GM23248 (cell line): ENCODE measurements at regions not wholly inside any gene's neighbourhood (a gene's known extent, or its start where the extent isn't known, plus 50 kb on each side); places are given as distances from the start of the nearest gene placed in this dataset.
A peak's percentile ranks its signal among the peaks of the same experiment; 100 is the strongest.

Source experiments
- DNase-seq: peaks from one replicate; pipeline ENCODE4 v3.0.0-alpha.2; 2015
- H2AFZ ChIP-seq: fragments of 200-600 bp; sonication (generic); 2 replicates; pipeline ENCODE4 v1.6.1; 2016; ENCODE audit warnings: antibody characterized with exemption
- H3F3A ChIP-seq: fragments of 200-600 bp; sonication (generic); 2 replicates; pipeline ENCODE4 v1.6.1; 2016; ENCODE audit warnings: mild to moderate bottlenecking, antibody characterized with exemption, mixed run types; ENCODE audit not compliant: insufficient read depth
- H3K27ac ChIP-seq: fragments of 200-600 bp; sonication (generic); 2 replicates; pipeline ENCODE4 v1.5.1; 2016; ENCODE audit warnings: mild to moderate bottlenecking
- H3K27me3 ChIP-seq: fragments of 200-600 bp; sonication (generic); replicated peaks from 2 replicates; pipeline ENCODE4 v1.6.1; 2016; ENCODE audit warnings: mild to moderate bottlenecking; ENCODE audit not compliant: insufficient read depth
- H3K36me3 ChIP-seq: fragments of 200-600 bp; sonication (generic); 2 replicates; pipeline ENCODE4 v1.6.1; 2016; ENCODE audit warnings: low read depth, mild to moderate bottlenecking
- H3K4me1 ChIP-seq: fragments of 200-600 bp; sonication (generic); 2 replicates; pipeline ENCODE4 v1.6.1; 2016; ENCODE audit warnings: mild to moderate bottlenecking; ENCODE audit not compliant: insufficient read depth
- H3K4me2 ChIP-seq: fragments of 200-600 bp; sonication (generic); one replicate; pipeline ENCODE4 v1.6.1; 2016; ENCODE audit warnings: mild to moderate bottlenecking; ENCODE audit not compliant: unreplicated experiment
- H3K4me3 ChIP-seq: fragments of 200-600 bp; sonication (generic); 2 replicates; pipeline ENCODE4 v1.5.1; 2016; ENCODE audit warnings: mild to moderate bottlenecking
- H3K79me2 ChIP-seq: fragments of 200-600 bp; sonication (generic); 2 replicates; pipeline ENCODE4 v1.6.1; 2016; ENCODE audit warnings: mild to moderate bottlenecking; ENCODE audit not compliant: insufficient read depth
- H3K9ac ChIP-seq: fragments of 200-600 bp; sonication (generic); 2 replicates; pipeline ENCODE4 v1.6.1; 2016; ENCODE audit warnings: mild to moderate bottlenecking
- H3K9me2 ChIP-seq: fragments of 200-600 bp; sonication (generic); 2 replicates; pipeline ENCODE4 v1.6.1; 2016; ENCODE audit warnings: mixed run types, mild to moderate bottlenecking, moderate library complexity; ENCODE audit not compliant: insufficient read depth
- H3K9me3 ChIP-seq: fragments of 200-600 bp; sonication (generic); one replicate; pipeline ENCODE4 v1.6.1; 2017; ENCODE audit warnings: low read depth
- H4K20me1 ChIP-seq: fragments of 200-600 bp; sonication (generic); 2 replicates; pipeline ENCODE4 v1.6.0; 2016; ENCODE audit not compliant: insufficient read depth
- EZH2 ChIP-seq: fragments of 200-600 bp; sonication (generic); IDR thresholded peaks from 2 replicates; pipeline ENCODE4 v1.6.1; 2018; ENCODE audit warnings: antibody characterized with exemption, mild to moderate bottlenecking; ENCODE audit not compliant: insufficient read depth, poor library complexity, severe bottlenecking
- EZH2phosphoT487 ChIP-seq: fragments of 200-600 bp; sonication (generic); IDR thresholded peaks from 2 replicates; pipeline ENCODE4 v1.6.1; 2018; ENCODE audit warnings: antibody characterized with exemption, moderate library complexity, mild to moderate bottlenecking, low read depth; ENCODE audit not compliant: insufficient read depth
- WGBS, 2 experiments: methylation state at CpG; one replicate each; pipeline ENCODE4 v1.1.6; 2015 to 2017; ENCODE audit warnings: low lambda C conversion rate in 2 of 2, low coverage in 1 of 2; ENCODE audit errors: missing lambda C conversion rate in 2 of 2; 5-methylcytosine and 5-hydroxymethylcytosine counted together
- in situ Hi-C: fragments of 300-500 bp; cut with MboI; formaldehyde crosslinking; loops from 2 replicates; pipeline ENCODE4 v1.15.0; 2020

DNA sequence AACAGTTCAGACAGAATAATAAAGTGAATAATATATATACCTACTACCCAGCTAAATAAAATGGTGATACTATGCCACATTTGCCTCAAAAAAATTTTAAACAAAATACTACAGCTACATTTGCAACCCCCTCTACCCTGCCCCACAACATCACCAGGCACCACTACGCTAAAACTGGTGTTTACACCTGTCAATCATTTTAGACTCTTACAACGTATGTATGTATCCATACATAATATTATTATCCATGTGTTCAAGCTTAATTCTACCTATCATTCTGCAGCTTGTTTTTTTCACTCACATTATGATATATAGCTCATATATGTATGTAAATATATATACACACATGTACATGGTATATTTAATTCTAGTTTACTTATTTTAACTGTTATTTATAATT, 62.5 kb downstream of the NIBAN1 start:
- Histone ChIP-seq H3K9me2 (no peaks in the 10 kb centered on the region), H3K27ac (no peak overlapping the region), H3K4me2 (no peak overlapping the region), H3K36me3 (no peaks in the 10 kb centered on the region), H3K9me3 (no peaks in the 10 kb centered on the region), H3F3A (peaks cover 17% of the 10 kb centered on the region), H3K4me1 (peaks cover 18% of the 10 kb centered on the region), H3K27me3 (no peaks in the 10 kb centered on the region), H3K9ac (no peak overlapping the region), H3K79me2 (no peaks in the 10 kb centered on the region), H2AFZ (no peak overlapping the region), H3K4me3 (no peak overlapping the region), H4K20me1 (no peaks in the 10 kb centered on the region)
- TF ChIP-seq EZH2phosphoT487: no peak
- no peak for TF ChIP-seq EZH2
- in situ Hi-C loops: no loop called here
- 87 to 95% methylated on average over 2 of the region's 2 CpGs for WGBS, 2 experiments
- DNase-seq: no peak

DNA sequence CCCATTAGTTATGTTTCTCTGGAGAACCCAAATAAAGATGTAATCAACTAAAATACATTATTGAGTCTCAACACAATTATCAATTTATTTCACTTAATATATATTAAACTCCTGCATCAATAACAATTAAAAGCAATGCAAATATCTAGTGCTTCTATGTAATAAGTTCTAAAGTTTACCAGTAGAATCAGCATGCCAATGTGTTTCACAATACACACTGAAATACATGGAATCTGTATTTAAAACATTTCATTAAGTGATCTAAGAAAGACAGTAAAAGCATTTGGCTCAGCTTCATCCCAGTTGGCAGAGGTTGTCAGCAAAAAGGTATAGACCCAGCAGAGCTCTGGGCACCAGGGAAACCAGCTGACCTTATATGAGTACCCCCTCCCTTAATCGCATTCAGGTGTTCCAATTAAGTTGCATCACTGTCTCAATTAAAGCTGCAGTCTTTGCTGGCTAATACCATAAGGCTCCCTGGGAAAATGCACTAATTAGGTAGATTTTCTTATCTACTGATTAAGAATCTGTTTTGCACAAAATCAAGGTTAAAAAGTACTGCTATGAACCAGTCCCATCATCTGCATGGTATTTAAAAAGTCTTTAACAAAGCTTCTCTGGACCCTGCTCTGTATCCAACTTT, 63.1 kb downstream of the NIBAN1 start:
- WGBS, 2 experiments: 96 to 97% methylated on average over 1 of the region's 1 CpG
- no peaks in the 10 kb centered on the region for H3K36me3 ChIP-seq

GRCh38 chr1:184910691-184911091, 63.6 kb downstream of the NIBAN1 start:
- no peak overlapping the region for H3K9ac ChIP-seq
- peak; percentile 90 for DNase-seq
- in situ Hi-C loops: no loop called here
- H3K27ac ChIP-seq: peak overlapping the region; percentile 35; the same call in 1 of the 2 replicates
- H2AFZ ChIP-seq: no peak overlapping the region
- peaks cover 24% of the 10 kb centered on the region for H3K4me1 ChIP-seq
- H3K9me2 ChIP-seq: no peaks in the 10 kb centered on the region
- no peaks in the 10 kb centered on the region for H3K36me3 ChIP-seq
- H3K4me2 ChIP-seq: peak overlapping the region; percentile 10
- H3F3A ChIP-seq: peaks cover 17% of the 10 kb centered on the region
- no peaks in the 10 kb centered on the region for H3K9me3 ChIP-seq
- H3K79me2 ChIP-seq: no peaks in the 10 kb centered on the region
- TF ChIP-seq EZH2phosphoT487: no peak
- no peak for TF ChIP-seq EZH2
- 2 to 5% methylated on average over 3 of the region's 3 CpGs for WGBS, 2 experiments
- no peak overlapping the region for H3K4me3 ChIP-seq
- no peaks in the 10 kb centered on the region for H3K27me3 ChIP-seq
- H4K20me1 ChIP-seq: no peaks in the 10 kb centered on the region

More for the DNA sequence above, 63.1 kb downstream of the NIBAN1 start:
- Histone ChIP-seq H3K9me2 (no peaks in the 10 kb centered on the region), H4K20me1 (no peaks in the 10 kb centered on the region), H3K4me3 (no peak overlapping the region), H2AFZ (no peak overlapping the region), H3K4me1 (peaks cover 24% of the 10 kb centered on the region), H3K9ac (no peak overlapping the region), H3F3A (peaks cover 17% of the 10 kb centered on the region), H3K27ac (peak overlapping the region; percentile 14; the same call in 1 of the 2 replicates), H3K9me3 (no peaks in the 10 kb centered on the region), H3K79me2 (no peaks in the 10 kb centered on the region), H3K4me2 (peak overlapping the region; percentile 10), H3K27me3 (no peaks in the 10 kb centered on the region)
- DNase-seq: peak; percentile 10
- TF ChIP-seq EZH2phosphoT487 (no peak), EZH2 (no peak)
- in situ Hi-C loops: no loop called here

DNA sequence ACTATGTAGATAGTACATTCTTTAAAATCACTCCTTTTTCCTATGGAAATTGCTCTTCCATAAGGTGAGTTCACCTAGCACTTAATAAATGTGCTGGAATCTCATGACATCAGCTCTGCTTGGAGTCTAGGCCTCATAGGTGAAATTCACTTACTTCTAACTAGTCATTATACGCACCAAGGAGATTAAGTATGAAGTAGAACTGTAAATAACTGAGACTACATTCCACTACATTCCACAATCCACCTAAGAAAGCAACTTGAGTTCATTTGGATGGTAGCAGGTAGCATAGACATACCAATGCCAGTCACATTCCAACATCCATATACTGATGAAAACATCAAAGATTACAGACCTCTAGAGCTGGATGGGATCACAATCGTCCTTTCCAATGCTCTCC, 64.3 kb downstream of the NIBAN1 start:
- TF ChIP-seq EZH2 (no peak), EZH2phosphoT487 (no peak)
- H4K20me1 ChIP-seq: no peaks in the 10 kb centered on the region
- WGBS, 2 experiments: 94 to 99% methylated on average over 2 of the region's 2 CpGs
- H3K9ac ChIP-seq: no peak overlapping the region
- H3K79me2 ChIP-seq: no peaks in the 10 kb centered on the region
- H3K27me3 ChIP-seq: no peaks in the 10 kb centered on the region
- no peaks in the 10 kb centered on the region for H3K9me2 ChIP-seq
- in situ Hi-C loops: no loop called here
- peaks cover 24% of the 10 kb centered on the region for H3K4me1 ChIP-seq
- no peak overlapping the region for H3K4me3 ChIP-seq
- H3K9me3 ChIP-seq: no peaks in the 10 kb centered on the region
- peak overlapping the region; percentile 30 for H3K4me2 ChIP-seq
- peaks cover 17% of the 10 kb centered on the region for H3F3A ChIP-seq
- DNase-seq: no peak
- no peaks in the 10 kb centered on the region for H3K36me3 ChIP-seq
- no peak overlapping the region for H2AFZ ChIP-seq
- peak overlapping the region; percentile 35; the same call in 1 of the 2 replicates for H3K27ac ChIP-seq
